VCaP (cell line): ENCODE measurements at regions not wholly inside any gene's neighbourhood (a gene's known extent, or its start where the extent isn't known, plus 50 kb on each side); places are given as distances from the start of the nearest gene placed in this dataset.
"Not testable (repeated sequence)": the region's sequence is repeated elsewhere in the genome, so short reads cannot be mapped to it uniquely, and the experiment has no call there.

Experiments
- H3K27ac ChIP-seq: fragments of 450-650 bp; 2 replicates; pipeline ENCODE4 v1.5.1; 2017
- CTCF ChIP-seq: fragments of 450-650 bp; conservative IDR thresholded peaks from 2 replicates; pipeline ENCODE4 v1.5.1; 2017; ENCODE audit warnings: mild to moderate bottlenecking, moderate library complexity

GRCh38 chr10:130351466-130352290 is 215.5 kb downstream of the GLRX3 start:
- no peak overlapping the region for H3K27ac ChIP-seq
- no peak for TF ChIP-seq CTCF

- TF ChIP-seq CTCF, result no peak
These were observed 216.1 kb downstream of the GLRX3 start for GRCh38 chr10:130352291-130352645.

DNA sequence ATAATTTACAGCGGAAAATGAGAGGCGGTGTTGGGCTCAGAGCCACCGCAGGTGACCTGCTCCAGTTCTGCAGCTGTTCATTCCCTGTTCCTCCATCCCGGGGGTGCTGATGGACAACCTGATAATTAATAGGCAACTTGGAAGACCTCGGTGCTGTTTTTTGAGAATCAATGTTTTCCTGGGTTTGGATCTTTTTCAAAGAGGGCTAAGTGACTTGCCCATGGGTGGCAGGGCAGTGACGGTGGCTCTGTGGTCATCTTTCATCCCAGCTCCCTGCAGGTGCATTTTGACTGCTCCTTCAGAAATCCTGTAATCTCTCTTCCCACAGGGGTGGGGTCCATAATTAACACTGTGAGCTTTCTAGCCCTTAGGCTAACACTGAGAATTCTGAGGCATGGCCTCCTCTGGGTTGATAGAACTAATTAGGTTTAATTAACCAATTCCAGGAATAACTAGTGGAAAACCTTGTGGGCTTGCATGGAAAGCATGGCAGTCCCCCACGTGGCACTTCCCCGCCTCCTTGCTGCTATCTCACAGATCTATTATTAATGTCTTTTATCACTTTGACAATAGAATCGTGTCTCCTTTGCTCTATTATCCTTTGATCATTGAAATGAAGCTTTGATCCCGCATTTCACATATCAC is 217.9 kb downstream of the GLRX3 start:
- no peak overlapping the region for H3K27ac ChIP-seq
- TF ChIP-seq CTCF, result no peak

More at GRCh38 chr10:130352291-130352645, 216.1 kb downstream of the GLRX3 start:
- no peak overlapping the region for H3K27ac ChIP-seq

DNA sequence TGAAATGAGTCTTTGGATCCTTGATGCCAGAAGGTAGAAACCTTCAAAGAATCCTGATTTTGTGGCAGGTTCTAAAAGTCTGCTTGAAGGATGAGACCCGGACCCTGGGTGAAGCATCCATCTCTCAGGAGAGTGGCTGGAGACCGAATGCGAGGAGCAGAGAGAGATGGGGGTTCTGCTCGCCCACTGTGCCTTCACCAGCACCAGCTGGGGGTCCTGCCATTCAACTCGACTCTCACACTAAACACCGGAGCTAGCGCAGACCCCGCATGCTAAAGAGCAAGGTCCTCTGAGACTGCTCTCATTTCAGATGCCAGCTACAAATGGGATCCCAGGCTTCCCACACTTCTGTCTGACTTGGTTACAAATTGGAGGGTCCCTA is 218.4 kb downstream of the GLRX3 start:
- H3K27ac ChIP-seq, result no peak overlapping the region
- TF ChIP-seq CTCF, result no peak

DNA sequence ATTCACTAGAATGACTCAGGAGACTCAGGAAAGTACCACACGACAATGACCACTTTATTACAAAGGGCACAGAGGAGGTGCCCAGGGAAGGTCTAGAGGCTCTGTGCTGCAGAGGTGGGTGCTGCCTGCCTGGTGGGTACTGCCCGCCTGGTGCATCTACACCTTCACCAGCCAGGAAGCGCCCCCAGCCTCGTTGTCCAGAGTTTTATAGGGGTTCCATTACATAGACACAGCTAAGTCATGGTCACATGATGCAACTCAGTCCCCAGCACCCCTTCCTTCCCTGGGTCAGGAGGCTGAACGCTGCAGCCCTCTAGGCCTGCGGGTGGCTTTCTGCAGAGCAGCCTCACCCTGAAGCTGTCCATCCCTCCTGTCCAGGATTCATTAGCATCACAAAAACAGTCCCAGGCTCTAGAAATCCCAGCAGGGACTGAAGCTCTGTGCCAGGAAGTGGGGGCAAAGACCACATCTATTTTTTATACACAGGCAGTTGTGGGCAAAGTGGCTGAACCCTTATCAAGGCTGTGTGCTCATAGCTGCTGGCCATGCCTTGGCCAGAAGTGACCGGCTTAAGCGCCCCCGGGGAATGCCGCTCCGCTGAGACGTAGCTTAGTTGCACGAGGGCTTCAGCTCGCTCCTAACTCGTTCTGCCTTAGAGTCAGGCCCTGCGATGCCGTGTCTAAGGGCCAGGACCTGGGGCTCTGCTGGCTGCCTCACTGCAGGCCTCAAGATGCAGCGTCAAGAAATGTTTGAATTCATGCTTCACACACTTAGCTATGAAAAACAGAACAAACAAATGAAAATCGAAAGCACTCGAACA is 219.0 kb downstream of the GLRX3 start:
- no peak overlapping the region for H3K27ac ChIP-seq
- TF ChIP-seq CTCF, result no peak

GRCh38 chr10:130356429-130356828 is 220.2 kb downstream of the GLRX3 start:
- not testable (repeated sequence) for H3K27ac ChIP-seq

- no peak for TF ChIP-seq CTCF
- no peak overlapping the region for H3K27ac ChIP-seq
These were observed 221.0 kb downstream of the GLRX3 start for GRCh38 chr10:130357226-130357625.
